ENCODE measurements at regions not wholly inside any gene's neighbourhood (a gene's known extent, or its start where the extent isn't known, plus 50 kb on each side); places are given as distances from the start of the nearest gene placed in this dataset.

DNA sequence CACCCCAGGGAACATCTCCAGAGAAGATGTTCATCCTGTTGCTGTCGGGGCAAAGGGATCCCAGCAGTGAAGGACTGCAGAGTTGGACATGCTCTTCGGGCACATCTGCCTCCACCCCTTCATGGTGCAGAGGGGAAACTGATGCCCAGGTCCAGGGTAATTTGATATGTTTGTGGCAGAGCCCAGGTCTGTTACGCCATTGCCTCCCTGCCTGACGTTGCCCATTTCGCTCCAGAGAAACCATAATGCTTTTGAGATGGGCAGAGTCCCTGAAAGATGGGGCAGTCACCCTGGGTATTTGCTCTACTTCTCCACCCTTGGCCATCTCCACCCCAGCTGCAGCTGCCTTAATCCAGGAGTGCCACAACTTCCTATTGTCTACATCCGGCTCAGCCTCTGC is 290.4 kb upstream of the POU3F1 start:
- TF ChIP-seq ZNF274 (IDR thresholded peaks at IDR 0.05; ENCODE audit: low read depth, low read length) (no peak), YY1 (IDR thresholded peaks at IDR 0.05; ENCODE audit: insufficient read depth, insufficient read length) (no peak), SUZ12 (IDR thresholded peaks at IDR 0.05; ENCODE audit: extremely low read depth, insufficient read depth, insufficient read length) (no peak)
- Histone ChIP-seq H3K4me1 (ENCODE audit: insufficient read depth, insufficient read length) (peaks cover 2% of the 10 kb centered on the region), H3K36me3 (ENCODE audit: insufficient read depth, insufficient read length, low read length) (no peaks in the 10 kb centered on the region), H3K27me3 (ENCODE audit: insufficient read depth, insufficient read length) (no peaks in the 10 kb centered on the region), H3K9ac (ENCODE audit: insufficient read length, low read depth) (no peak overlapping the region), H3K4me3 (ENCODE audit: insufficient read length, low read depth) (no peak overlapping the region), H3K9me3 (ENCODE audit: insufficient read depth, low read length) (no peaks in the 10 kb centered on the region)
- DNase-seq (ENCODE audit: low read depth, low spot score): no peak

DNA sequence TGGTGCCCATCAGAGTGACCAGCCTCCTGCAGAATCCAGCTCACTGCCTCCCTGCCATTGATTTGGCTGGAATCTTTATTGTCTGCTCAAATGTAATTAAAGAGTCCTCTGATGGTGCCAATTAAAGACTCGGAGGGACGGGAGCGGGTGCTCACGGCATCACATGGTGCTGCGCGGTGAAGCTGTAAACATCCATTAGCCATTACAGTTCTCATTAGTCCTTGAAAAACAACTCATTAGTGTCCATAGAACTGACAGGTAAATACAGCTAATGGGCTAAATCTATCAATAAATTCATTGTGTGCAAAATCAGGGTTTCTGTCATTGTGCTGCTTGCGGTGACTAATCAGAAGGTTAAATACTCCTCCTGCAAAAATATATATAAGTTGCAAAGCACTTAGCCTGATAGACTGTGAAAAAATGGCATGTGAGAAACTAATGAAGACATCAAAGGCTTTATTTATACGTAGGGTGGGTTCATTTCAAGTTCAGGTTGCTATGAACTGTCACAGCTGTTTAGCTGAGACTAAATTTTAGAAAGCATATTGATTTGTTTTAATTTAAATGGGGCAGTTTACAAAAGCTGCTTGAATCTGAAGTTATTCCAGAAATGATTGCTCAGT is 289.8 kb upstream of the POU3F1 start:
- no peak overlapping the region for H3K9ac ChIP-seq (ENCODE audit: insufficient read length, low read depth)
- TF ChIP-seq ZNF274 (IDR thresholded peaks at IDR 0.05; ENCODE audit: low read depth, low read length): no peak
- no peak for TF ChIP-seq YY1 (IDR thresholded peaks at IDR 0.05; ENCODE audit: insufficient read depth, insufficient read length)
- TF ChIP-seq SUZ12 (IDR thresholded peaks at IDR 0.05; ENCODE audit: extremely low read depth, insufficient read depth, insufficient read length): no peak
- H3K9me3 ChIP-seq (ENCODE audit: insufficient read depth, low read length): no peaks in the 10 kb centered on the region
- DNase-seq (ENCODE audit: low read depth, low spot score): no peak
- no peak overlapping the region for H3K4me3 ChIP-seq (ENCODE audit: insufficient read length, low read depth)
- H3K27me3 ChIP-seq (ENCODE audit: insufficient read depth, insufficient read length): no peaks in the 10 kb centered on the region
- peaks cover 2% of the 10 kb centered on the region for H3K4me1 ChIP-seq (ENCODE audit: insufficient read depth, insufficient read length)
- H3K36me3 ChIP-seq (ENCODE audit: insufficient read depth, insufficient read length, low read length): no peaks in the 10 kb centered on the region

DNA sequence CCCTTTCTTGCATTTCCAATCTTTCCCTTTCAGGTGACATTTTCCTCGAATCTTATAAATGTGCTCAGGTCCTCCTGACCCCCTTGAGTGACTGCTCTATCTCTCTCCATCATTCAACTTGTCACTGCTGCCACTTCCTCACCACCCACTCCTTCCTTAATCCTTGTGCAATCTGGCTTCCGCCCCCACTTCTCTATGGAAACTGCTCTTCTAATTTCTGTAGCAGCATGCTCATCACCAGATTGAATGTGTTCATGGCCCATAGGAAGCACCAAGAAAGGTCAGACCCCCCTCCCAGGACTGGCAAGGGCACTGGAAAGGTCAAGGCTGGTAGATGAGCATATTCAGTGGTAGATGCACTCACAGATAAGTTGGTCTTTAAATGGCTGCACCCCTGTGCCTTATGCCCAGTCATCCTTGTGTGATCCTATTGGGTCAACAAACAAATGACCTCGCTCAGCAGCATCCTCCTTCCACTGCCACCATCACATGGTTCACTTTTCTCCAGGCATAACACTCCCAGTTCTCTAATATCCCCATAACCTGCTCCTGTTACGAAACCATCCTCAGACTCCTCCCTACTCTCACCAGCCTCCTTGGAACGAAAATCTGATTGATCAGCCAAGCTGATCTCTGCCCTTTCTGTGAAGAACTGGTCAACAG is 288.5 kb upstream of the POU3F1 start:
- H3K9me3 ChIP-seq (ENCODE audit: insufficient read depth, low read length): no peaks in the 10 kb centered on the region
- H3K36me3 ChIP-seq (ENCODE audit: insufficient read depth, insufficient read length, low read length): no peaks in the 10 kb centered on the region
- H3K4me1 ChIP-seq (ENCODE audit: insufficient read depth, insufficient read length): peaks cover 2% of the 10 kb centered on the region
- no peak overlapping the region for H3K4me3 ChIP-seq (ENCODE audit: insufficient read length, low read depth)
- no peaks in the 10 kb centered on the region for H3K27me3 ChIP-seq (ENCODE audit: insufficient read depth, insufficient read length)
- no peak for DNase-seq (ENCODE audit: low read depth, low spot score)
- no peak for TF ChIP-seq YY1 (IDR thresholded peaks at IDR 0.05; ENCODE audit: insufficient read depth, insufficient read length)
- TF ChIP-seq SUZ12 (IDR thresholded peaks at IDR 0.05; ENCODE audit: extremely low read depth, insufficient read depth, insufficient read length): no peak
- no peak for TF ChIP-seq ZNF274 (IDR thresholded peaks at IDR 0.05; ENCODE audit: low read depth, low read length)
- no peak overlapping the region for H3K9ac ChIP-seq (ENCODE audit: insufficient read length, low read depth)

DNA sequence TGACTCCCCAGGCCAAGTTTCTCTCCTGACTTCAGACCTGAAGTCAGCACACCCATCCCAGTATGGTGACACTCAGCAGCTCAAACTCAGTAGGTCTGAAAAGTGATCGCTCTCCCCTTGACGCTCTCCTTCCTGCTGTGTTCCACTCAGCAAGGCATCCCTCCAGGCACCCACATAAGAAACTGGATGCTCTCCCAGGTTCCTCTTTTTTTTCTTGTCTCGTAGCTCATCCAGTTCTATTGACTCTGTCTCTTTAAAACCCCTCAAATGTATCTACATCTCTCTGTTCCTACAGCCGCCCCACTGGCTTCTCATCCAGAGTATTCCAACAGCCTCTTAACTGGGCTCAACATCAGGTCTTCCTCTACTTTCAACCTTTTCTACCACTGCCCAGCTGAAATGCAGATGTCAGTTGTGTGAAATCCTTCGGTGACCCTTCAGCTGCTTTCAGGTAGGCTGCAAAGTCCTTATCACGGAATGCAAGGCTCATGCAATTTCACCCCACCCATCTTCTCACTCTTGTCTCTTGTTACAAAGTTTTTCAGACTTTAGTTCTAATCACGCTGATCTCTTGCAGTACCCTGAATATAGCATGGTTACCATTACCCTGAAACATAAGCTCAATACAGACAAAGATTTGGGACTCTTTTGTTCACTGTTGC is 286.2 kb upstream of the POU3F1 start:
- DNase-seq (ENCODE audit: low read depth, low spot score): no peak
- Histone ChIP-seq H3K27me3 (ENCODE audit: insufficient read depth, insufficient read length) (no peaks in the 10 kb centered on the region), H3K4me1 (ENCODE audit: insufficient read depth, insufficient read length) (no peaks in the 10 kb centered on the region), H3K4me3 (ENCODE audit: insufficient read length, low read depth) (no peak overlapping the region), H3K9ac (ENCODE audit: insufficient read length, low read depth) (no peak overlapping the region), H3K9me3 (ENCODE audit: insufficient read depth, low read length) (no peaks in the 10 kb centered on the region), H3K36me3 (ENCODE audit: insufficient read depth, insufficient read length, low read length) (no peaks in the 10 kb centered on the region)
- TF ChIP-seq SUZ12 (IDR thresholded peaks at IDR 0.05; ENCODE audit: extremely low read depth, insufficient read depth, insufficient read length) (no peak), ZNF274 (IDR thresholded peaks at IDR 0.05; ENCODE audit: low read depth, low read length) (no peak), YY1 (IDR thresholded peaks at IDR 0.05; ENCODE audit: insufficient read depth, insufficient read length) (no peak)

DNA sequence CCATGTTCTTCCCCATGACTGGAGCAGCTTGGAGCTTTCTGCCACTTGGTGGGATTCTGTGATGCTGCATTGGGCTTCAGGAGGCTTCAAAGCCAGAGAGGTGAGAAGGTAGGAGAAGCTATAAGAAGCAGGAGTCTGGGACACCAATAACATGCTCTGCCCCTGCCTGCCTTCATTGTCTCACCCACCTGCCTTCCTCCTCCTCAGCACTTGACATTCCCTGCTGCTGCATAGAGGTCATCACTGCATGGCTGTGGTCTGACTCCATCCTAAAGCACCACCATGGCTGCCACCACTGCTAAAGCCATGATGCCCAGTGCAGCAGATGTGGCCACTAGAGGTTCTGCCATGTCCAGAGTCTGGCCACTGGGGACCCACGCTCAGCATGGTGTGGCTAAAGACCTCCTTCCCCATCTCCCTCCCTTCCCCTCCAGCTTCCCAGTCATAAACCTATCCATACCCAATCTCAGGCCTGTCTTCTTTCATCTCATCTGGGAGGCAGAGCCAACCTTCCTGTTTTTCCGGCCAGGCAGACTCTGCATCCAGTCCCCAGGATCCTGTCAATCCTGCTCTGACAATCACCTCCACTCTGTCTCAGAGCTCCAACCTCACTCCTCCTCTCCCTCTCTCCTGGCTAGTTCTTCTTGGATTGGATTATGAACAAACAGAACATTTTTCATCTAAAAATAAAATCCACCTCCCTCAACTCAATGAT is 285.1 kb upstream of the POU3F1 start:
- TF ChIP-seq SUZ12 (IDR thresholded peaks at IDR 0.05; ENCODE audit: extremely low read depth, insufficient read depth, insufficient read length) (no peak), YY1 (IDR thresholded peaks at IDR 0.05; ENCODE audit: insufficient read depth, insufficient read length) (no peak), ZNF274 (IDR thresholded peaks at IDR 0.05; ENCODE audit: low read depth, low read length) (no peak)
- peaks cover 5% of the 10 kb centered on the region for H3K4me1 ChIP-seq (ENCODE audit: insufficient read depth, insufficient read length)
- H3K9me3 ChIP-seq (ENCODE audit: insufficient read depth, low read length): no peaks in the 10 kb centered on the region
- no peak overlapping the region for H3K4me3 ChIP-seq (ENCODE audit: insufficient read length, low read depth)
- no peaks in the 10 kb centered on the region for H3K36me3 ChIP-seq (ENCODE audit: insufficient read depth, insufficient read length, low read length)
- DNase-seq (ENCODE audit: low read depth, low spot score): no peak
- no peaks in the 10 kb centered on the region for H3K27me3 ChIP-seq (ENCODE audit: insufficient read depth, insufficient read length)
- H3K9ac ChIP-seq (ENCODE audit: insufficient read length, low read depth): no peak overlapping the region

DNA sequence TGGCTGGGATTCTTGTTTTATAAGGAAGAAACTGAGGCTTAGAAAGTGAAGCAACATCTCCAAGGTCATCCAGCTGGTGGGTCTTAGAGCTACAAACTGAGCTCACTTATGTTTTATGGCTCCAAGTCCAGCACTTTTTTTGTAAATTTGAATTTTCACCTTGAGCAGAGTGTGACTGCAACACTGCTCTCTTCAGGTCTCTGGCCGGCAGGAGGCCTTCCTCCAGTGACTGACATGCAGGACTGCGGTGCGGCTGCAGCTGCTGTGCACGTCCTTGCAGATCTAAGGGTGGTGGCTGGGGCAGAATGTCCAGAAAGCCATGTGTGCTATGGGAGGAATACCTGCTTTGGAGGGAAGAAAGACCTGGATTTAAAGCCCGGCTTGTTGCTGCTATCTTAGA is 284.2 kb upstream of the POU3F1 start:
- Histone ChIP-seq H3K4me1 (ENCODE audit: insufficient read depth, insufficient read length) (peaks cover 5% of the 10 kb centered on the region), H3K36me3 (ENCODE audit: insufficient read depth, insufficient read length, low read length) (no peaks in the 10 kb centered on the region), H3K9me3 (ENCODE audit: insufficient read depth, low read length) (no peaks in the 10 kb centered on the region), H3K4me3 (ENCODE audit: insufficient read length, low read depth) (no peak overlapping the region), H3K9ac (ENCODE audit: insufficient read length, low read depth) (no peak overlapping the region), H3K27me3 (ENCODE audit: insufficient read depth, insufficient read length) (no peaks in the 10 kb centered on the region)
- no peak for DNase-seq (ENCODE audit: low read depth, low spot score)
- TF ChIP-seq ZNF274 (IDR thresholded peaks at IDR 0.05; ENCODE audit: low read depth, low read length): no peak
- TF ChIP-seq SUZ12 (IDR thresholded peaks at IDR 0.05; ENCODE audit: extremely low read depth, insufficient read depth, insufficient read length): no peak
- TF ChIP-seq YY1 (IDR thresholded peaks at IDR 0.05; ENCODE audit: insufficient read depth, insufficient read length): no peak

DNA sequence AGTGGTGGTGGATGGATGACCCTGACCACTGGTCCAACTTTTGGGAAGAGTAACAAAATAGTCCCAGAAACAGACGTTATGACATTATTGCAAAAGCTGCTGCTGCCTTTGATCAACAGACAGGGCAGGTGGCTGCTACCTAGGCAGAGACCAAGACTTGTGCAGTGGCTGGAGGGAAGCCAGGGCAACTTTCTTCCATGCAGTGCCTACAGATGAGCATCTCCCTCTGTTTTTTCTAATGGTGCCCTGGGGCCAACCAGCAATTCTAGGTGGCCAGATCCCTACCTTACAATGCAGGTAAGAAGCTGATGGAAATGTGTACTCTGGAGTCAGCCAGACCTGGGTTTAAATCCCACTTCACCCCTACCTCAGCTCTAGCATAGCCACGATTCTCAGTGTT is 283.1 kb upstream of the POU3F1 start:
- Histone ChIP-seq H3K4me1 (ENCODE audit: insufficient read depth, insufficient read length) (peaks cover 5% of the 10 kb centered on the region), H3K4me3 (ENCODE audit: insufficient read length, low read depth) (no peak overlapping the region), H3K9me3 (ENCODE audit: insufficient read depth, low read length) (no peaks in the 10 kb centered on the region), H3K27me3 (ENCODE audit: insufficient read depth, insufficient read length) (no peaks in the 10 kb centered on the region), H3K9ac (ENCODE audit: insufficient read length, low read depth) (no peak overlapping the region), H3K36me3 (ENCODE audit: insufficient read depth, insufficient read length, low read length) (no peaks in the 10 kb centered on the region)
- TF ChIP-seq ZNF274 (IDR thresholded peaks at IDR 0.05; ENCODE audit: low read depth, low read length) (no peak), YY1 (IDR thresholded peaks at IDR 0.05; ENCODE audit: insufficient read depth, insufficient read length) (no peak), SUZ12 (IDR thresholded peaks at IDR 0.05; ENCODE audit: extremely low read depth, insufficient read depth, insufficient read length) (no peak)
- DNase-seq (ENCODE audit: low read depth, low spot score): no peak
